Activated CD4-positive, alpha-beta memory T cell treated with anti-CD3 and anti-CD28 coated beads, Interleukin-2, amount 10 ng/mL, durations not matched to agents 7 days and 5 days (primary cell): ENCODE measurements at regions not wholly inside any gene's neighbourhood (a gene's known extent, or its start where the extent isn't known, plus 50 kb on each side); places are given as distances from the start of the nearest gene placed in this dataset.
"Not testable (repeated sequence)": the region's sequence is repeated elsewhere in the genome, so short reads cannot be mapped to it uniquely, and the experiment has no call there.

Experiments used
- CTCF ChIA-PET: fragments of 350-600 bp; sonication (Branson Sonifier 250); formaldehyde crosslinking; loops from one replicate; lab custom pipeline; 2021; ENCODE audit warnings: antibody characterized with exemption, inconsistent platforms; lab: Charles Lee
- POLR2A ChIA-PET: fragments of 350-600 bp; sonication (Branson Sonifier 250); formaldehyde crosslinking; loops from one replicate; lab custom pipeline; 2021; ENCODE audit warnings: antibody characterized with exemption; lab: Charles Lee
- DNase-seq: peaks from one replicate; pipeline ENCODE4 v3.0.0-alpha.2; 2020
- H3K27ac Mint-ChIP-seq: one replicate; pipeline ENCODE4 v1.8.0; 2021; ENCODE audit warnings: mild to moderate bottlenecking, mixed read lengths
- H3K27me3 Mint-ChIP-seq: one replicate; pipeline ENCODE4 v1.8.0; 2021; ENCODE audit warnings: mixed read lengths
- H3K36me3 Mint-ChIP-seq: one replicate; pipeline ENCODE4 v1.8.0; 2021; ENCODE audit warnings: low read depth, mixed read lengths
- H3K4me1 Mint-ChIP-seq: one replicate; pipeline ENCODE4 v1.8.0; 2021; ENCODE audit warnings: mixed read lengths
- H3K4me3 Mint-ChIP-seq: one replicate; pipeline ENCODE4 v1.8.0; 2021; ENCODE audit warnings: mild to moderate bottlenecking, mixed read lengths
- H3K9me3 Mint-ChIP-seq: one replicate; pipeline ENCODE4 v1.8.0; 2021; ENCODE audit warnings: mixed read lengths

- H3K27me3 Mint-ChIP-seq, H3K4me1 Mint-ChIP-seq, H3K4me3 Mint-ChIP-seq, CTCF ChIA-PET, H3K36me3 Mint-ChIP-seq, POLR2A ChIA-PET, H3K27ac Mint-ChIP-seq, DNase-seq: not testable (repeated sequence)
- peaks cover 38% of the 10 kb centered on the region for H3K9me3 Mint-ChIP-seq
These were observed 744.9 kb upstream of the TPTE start for GRCh38 chr21:9776286-9777020.

DNA sequence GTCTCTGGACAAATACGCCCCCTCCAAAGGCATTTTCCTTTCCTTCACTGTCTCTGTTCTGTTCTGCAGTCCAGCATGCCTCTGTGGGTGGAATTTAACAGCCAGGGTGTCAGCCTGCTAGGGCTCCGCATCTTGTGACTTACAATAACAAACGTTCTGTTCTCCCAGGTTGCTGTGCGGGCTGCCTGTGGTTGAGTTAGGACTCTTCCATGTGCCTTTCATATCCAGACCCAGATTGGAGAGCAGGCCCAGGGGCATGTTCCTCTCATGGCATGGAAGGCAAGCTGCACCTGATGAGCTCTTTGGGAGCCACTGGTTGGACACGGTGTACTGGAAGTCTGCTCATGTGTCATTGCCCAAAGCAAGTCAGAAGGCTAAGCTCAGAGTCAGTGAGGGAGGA is 742.8 kb upstream of the TPTE start:
- DNase-seq, CTCF ChIA-PET, H3K4me3 Mint-ChIP-seq, H3K27me3 Mint-ChIP-seq, POLR2A ChIA-PET, H3K36me3 Mint-ChIP-seq, H3K27ac Mint-ChIP-seq, H3K4me1 Mint-ChIP-seq: not testable (repeated sequence)
- peaks cover 52% of the 10 kb centered on the region for H3K9me3 Mint-ChIP-seq

- no peak overlapping the region for H3K27ac Mint-ChIP-seq
- ChIA-PET POLR2A (no interaction called here), CTCF (no interaction called here)
- no peaks in the 10 kb centered on the region for H3K36me3 Mint-ChIP-seq
- peaks cover 47% of the 10 kb centered on the region for H3K9me3 Mint-ChIP-seq
- no peaks in the 10 kb centered on the region for H3K27me3 Mint-ChIP-seq
- no peak overlapping the region for H3K4me3 Mint-ChIP-seq
- no peaks in the 10 kb centered on the region for H3K4me1 Mint-ChIP-seq
- no peak for DNase-seq
These were observed 740.9 kb upstream of the TPTE start for GRCh38 chr21:9780441-9780937.

- H3K4me3 Mint-ChIP-seq, H3K27ac Mint-ChIP-seq, CTCF ChIA-PET, H3K27me3 Mint-ChIP-seq, H3K36me3 Mint-ChIP-seq, POLR2A ChIA-PET, DNase-seq, H3K4me1 Mint-ChIP-seq: not testable (repeated sequence)
- H3K9me3 Mint-ChIP-seq: peaks cover 39% of the 10 kb centered on the region
These were observed 737.8 kb upstream of the TPTE start for GRCh38 chr21:9783587-9783986.

- DNase-seq, POLR2A ChIA-PET, CTCF ChIA-PET, H3K27ac Mint-ChIP-seq, H3K27me3 Mint-ChIP-seq, H3K36me3 Mint-ChIP-seq, H3K4me3 Mint-ChIP-seq, H3K4me1 Mint-ChIP-seq: not testable (repeated sequence)
- H3K9me3 Mint-ChIP-seq: peaks cover 40% of the 10 kb centered on the region
These were observed 737.2 kb upstream of the TPTE start for GRCh38 chr21:9784201-9784600.

DNA sequence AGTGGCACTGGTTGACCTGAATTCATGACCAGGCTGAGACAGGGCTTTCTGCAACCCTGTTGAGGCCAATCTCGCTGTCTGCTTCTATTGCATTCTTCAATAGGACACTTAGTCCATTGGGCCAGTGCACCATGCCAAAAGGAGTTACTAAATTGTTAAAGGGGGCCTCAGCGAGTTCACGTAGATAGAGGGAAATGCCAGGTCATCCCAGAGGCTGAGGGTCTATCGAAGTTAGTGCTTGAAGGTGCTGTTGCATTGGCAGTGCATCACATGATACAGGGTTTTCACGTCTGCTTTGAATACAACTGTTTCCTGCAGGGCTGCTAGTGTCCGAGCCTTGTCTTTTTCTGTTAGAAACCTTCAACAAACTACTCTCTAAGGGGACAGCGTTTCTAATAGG is 735.3 kb upstream of the TPTE start:
- POLR2A ChIA-PET, DNase-seq, CTCF ChIA-PET, H3K27ac Mint-ChIP-seq, H3K36me3 Mint-ChIP-seq, H3K4me1 Mint-ChIP-seq, H3K27me3 Mint-ChIP-seq, H3K4me3 Mint-ChIP-seq: not testable (repeated sequence)
- H3K9me3 Mint-ChIP-seq: peaks cover 36% of the 10 kb centered on the region

- H3K4me3 Mint-ChIP-seq, DNase-seq, POLR2A ChIA-PET, H3K4me1 Mint-ChIP-seq, CTCF ChIA-PET, H3K36me3 Mint-ChIP-seq, H3K27ac Mint-ChIP-seq, H3K27me3 Mint-ChIP-seq: not testable (repeated sequence)
- peaks cover 31% of the 10 kb centered on the region for H3K9me3 Mint-ChIP-seq
These were observed 733.1 kb upstream of the TPTE start for GRCh38 chr21:9788281-9788680.

GRCh38 chr21:9790354-9790753 is 731.0 kb upstream of the TPTE start:
- POLR2A ChIA-PET, CTCF ChIA-PET: not testable (repeated sequence)
- peaks cover 30% of the 10 kb centered on the region for H3K9me3 Mint-ChIP-seq

GRCh38 chr21:9791453-9791852 is 729.9 kb upstream of the TPTE start:
- H3K4me1 Mint-ChIP-seq, CTCF ChIA-PET, POLR2A ChIA-PET, DNase-seq, H3K27me3 Mint-ChIP-seq, H3K36me3 Mint-ChIP-seq, H3K27ac Mint-ChIP-seq, H3K4me3 Mint-ChIP-seq: not testable (repeated sequence)
- peaks cover 35% of the 10 kb centered on the region for H3K9me3 Mint-ChIP-seq

More at GRCh38 chr21:9790354-9790753, 731.0 kb upstream of the TPTE start:
- H3K4me3 Mint-ChIP-seq, H3K4me1 Mint-ChIP-seq, DNase-seq, H3K27ac Mint-ChIP-seq, H3K27me3 Mint-ChIP-seq, H3K36me3 Mint-ChIP-seq: not testable (repeated sequence)

GRCh38 chr21:9795291-9795690 is 726.1 kb upstream of the TPTE start:
- H3K27ac Mint-ChIP-seq, H3K36me3 Mint-ChIP-seq, POLR2A ChIA-PET, CTCF ChIA-PET, DNase-seq, H3K27me3 Mint-ChIP-seq, H3K4me3 Mint-ChIP-seq, H3K4me1 Mint-ChIP-seq: not testable (repeated sequence)
- H3K9me3 Mint-ChIP-seq: peaks cover 24% of the 10 kb centered on the region

GRCh38 chr21:9796293-9796692 is 725.1 kb upstream of the TPTE start:
- H3K27me3 Mint-ChIP-seq, H3K4me1 Mint-ChIP-seq, H3K4me3 Mint-ChIP-seq, H3K27ac Mint-ChIP-seq, H3K36me3 Mint-ChIP-seq, DNase-seq, CTCF ChIA-PET, POLR2A ChIA-PET: not testable (repeated sequence)
- H3K9me3 Mint-ChIP-seq: peaks cover 24% of the 10 kb centered on the region

- DNase-seq, H3K27ac Mint-ChIP-seq, H3K4me3 Mint-ChIP-seq, CTCF ChIA-PET, H3K36me3 Mint-ChIP-seq, POLR2A ChIA-PET, H3K4me1 Mint-ChIP-seq, H3K9me3 Mint-ChIP-seq, H3K27me3 Mint-ChIP-seq: not testable (repeated sequence)
These were observed 713.7 kb upstream of the TPTE start for GRCh38 chr21:9807675-9808074.

DNA sequence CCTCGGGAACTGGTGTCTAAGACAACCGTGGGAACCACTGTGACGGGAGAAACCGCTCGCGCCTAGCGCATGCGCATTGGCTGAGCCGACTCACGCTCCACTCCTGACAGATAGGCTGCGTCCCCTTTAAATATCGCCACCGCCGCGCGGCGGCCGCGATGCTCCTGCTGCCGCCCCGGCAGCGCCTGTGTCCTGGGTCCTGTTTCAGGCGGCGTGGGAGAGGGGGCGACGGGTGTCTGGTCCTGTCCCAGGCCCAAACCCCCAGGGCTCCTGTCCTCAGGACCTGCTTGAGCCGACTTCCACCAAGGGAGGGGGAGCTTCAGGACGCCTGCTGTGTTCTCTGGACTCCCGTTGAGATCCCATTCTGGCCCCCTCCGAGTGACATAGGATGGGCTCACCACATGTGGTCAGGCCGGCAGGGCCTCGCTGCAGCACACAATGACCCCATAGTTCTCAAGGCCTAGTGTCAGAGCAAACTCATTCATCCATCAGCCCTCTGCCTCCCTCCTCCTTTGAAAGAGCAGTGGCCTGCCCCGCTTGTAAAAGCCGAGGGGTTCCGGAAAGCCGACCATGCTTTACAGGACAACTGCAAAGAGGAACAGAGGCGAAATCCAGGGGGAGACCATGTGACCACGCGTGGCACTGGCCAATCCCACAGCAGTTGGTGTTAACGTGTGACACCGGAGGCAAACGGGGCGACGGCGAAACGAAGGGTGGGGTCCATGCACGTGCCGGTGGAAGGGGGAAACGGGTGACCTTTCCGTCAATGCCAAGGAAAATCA is 710.0 kb upstream of the TPTE start:
- H3K4me1 Mint-ChIP-seq, POLR2A ChIA-PET, H3K27ac Mint-ChIP-seq, CTCF ChIA-PET, DNase-seq, H3K4me3 Mint-ChIP-seq, H3K27me3 Mint-ChIP-seq, H3K9me3 Mint-ChIP-seq, H3K36me3 Mint-ChIP-seq: not testable (repeated sequence)

- DNase-seq, H3K27me3 Mint-ChIP-seq, H3K36me3 Mint-ChIP-seq, H3K4me1 Mint-ChIP-seq, CTCF ChIA-PET, H3K9me3 Mint-ChIP-seq, POLR2A ChIA-PET, H3K27ac Mint-ChIP-seq, H3K4me3 Mint-ChIP-seq: not testable (repeated sequence)
These were observed 708.9 kb upstream of the TPTE start for GRCh38 chr21:9812507-9812906.
